ENCODE measurements at regions not wholly inside any gene's neighbourhood (a gene's known extent, or its start where the extent isn't known, plus 50 kb on each side); places are given as distances from the start of the nearest gene placed in this dataset.
A peak's percentile ranks its signal among the peaks of the same experiment; 100 is the strongest.

- no peak overlapping the region for H3K4me3 ChIP-seq (ENCODE audit: low read depth, low read length)
- DNase-seq (ENCODE audit: low read depth): no peak
- TF ChIP-seq CTCF (IDR thresholded peaks at IDR 0.05; ENCODE audit: insufficient read depth, low read length): no peak
These were observed 140.3 kb upstream of the PPP2R2B start for GRCh38 chr5:147018812-147019211.

- no peak for DNase-seq (ENCODE audit: low read depth)
- H3K4me3 ChIP-seq (ENCODE audit: low read depth, low read length): no peak overlapping the region
- TF ChIP-seq CTCF (IDR thresholded peaks at IDR 0.05; ENCODE audit: insufficient read depth, low read length): no peak
These were observed 158.2 kb upstream of the PPP2R2B start for GRCh38 chr5:147036691-147037245.

GRCh38 chr5:147037515-147038205 lies 159.1 kb upstream of the PPP2R2B start:
- no peak overlapping the region for H3K4me3 ChIP-seq (ENCODE audit: low read depth, low read length)
- no peak for TF ChIP-seq CTCF (IDR thresholded peaks at IDR 0.05; ENCODE audit: insufficient read depth, low read length)
- DNase-seq (ENCODE audit: low read depth): peak; percentile 56

- no peak for DNase-seq (ENCODE audit: low read depth)
- H3K4me3 ChIP-seq (ENCODE audit: low read depth, low read length): no peak overlapping the region
- TF ChIP-seq CTCF (IDR thresholded peaks at IDR 0.05; ENCODE audit: insufficient read depth, low read length): no peak
These were observed 162.3 kb upstream of the PPP2R2B start for GRCh38 chr5:147040856-147041255.

- H3K4me3 ChIP-seq (ENCODE audit: low read depth, low read length): no peak overlapping the region
- no peak for TF ChIP-seq CTCF (IDR thresholded peaks at IDR 0.05; ENCODE audit: insufficient read depth, low read length)
- no peak for DNase-seq (ENCODE audit: low read depth)
These were observed 166.2 kb upstream of the PPP2R2B start for GRCh38 chr5:147044572-147045273.

- no peak overlapping the region for H3K4me3 ChIP-seq (ENCODE audit: low read depth, low read length)
- DNase-seq (ENCODE audit: low read depth): no peak
- no peak for TF ChIP-seq CTCF (IDR thresholded peaks at IDR 0.05; ENCODE audit: insufficient read depth, low read length)
These were observed 166.7 kb upstream of the PPP2R2B start for GRCh38 chr5:147045290-147045689.
